ENCODE measurements at regions not wholly inside any gene's neighbourhood (a gene's known extent, or its start where the extent isn't known, plus 50 kb on each side); places are given as distances from the start of the nearest gene placed in this dataset.

GRCh38 chr2:15886231-15886630, 54.1 kb upstream of the MYCN start:
- TF ChIP-seq CTCF (IDR thresholded peaks at IDR 0.05) (no peak), POLR2AphosphoS5 (IDR thresholded peaks at IDR 0.05) (no peak), POLR2A (IDR thresholded peaks at IDR 0.05) (no peak)
